ENCODE measurements at regions not wholly inside any gene's neighbourhood (a gene's known extent, or its start where the extent isn't known, plus 50 kb on each side); places are given as distances from the start of the nearest gene placed in this dataset.
A peak's percentile ranks its signal among the peaks of the same experiment; 100 is the strongest.

GRCh38 chr10:42951486-42952251 lies 125.2 kb upstream of the RET start:
- intact Hi-C loops (cut with DNase I) = no loop called here
- H3K9me3 ChIP-seq = no peaks in the 10 kb centered on the region
- no peak for TF ChIP-seq CTCF (IDR thresholded peaks at IDR 0.05)
- TF ChIP-seq POLR2A (IDR thresholded peaks at IDR 0.05) = no peak
- no peaks in the 10 kb centered on the region for H3K36me3 ChIP-seq
- H3K27ac ChIP-seq = no peak overlapping the region
- no peak for DNase-seq
- 0% methylated on average over 4 of the region's 39 CpGs; no CpG with 5 or more reads in 1 of the 2 donors for WGBS, 2 donors
- H3K4me1 ChIP-seq = peaks cover 8 to 18% (median 10%) of the 10 kb centered on the region in 3 donors
- H3K27me3 ChIP-seq = peaks cover 0 to 18% (median 0%) of the 10 kb centered on the region in 4 donors
- H3K4me3 ChIP-seq = peak overlapping the region in 3 of 4 donors; percentile 6 to 37 (median 17)

GRCh38 chr10:42952349-42952748 lies 124.5 kb upstream of the RET start:
- intact Hi-C loops (cut with DNase I) = no loop called here
- H3K27ac ChIP-seq = no peak overlapping the region

GRCh38 chr10:42952931-42953683 lies 123.8 kb upstream of the RET start:
- Histone ChIP-seq H3K27ac (no peak overlapping the region), H3K9me3 (no peaks in the 10 kb centered on the region), H3K4me1 (peaks cover 8 to 18% (median 10%) of the 10 kb centered on the region in 3 donors), H3K36me3 (no peaks in the 10 kb centered on the region), H3K27me3 (peaks cover 0 to 18% (median 0%) of the 10 kb centered on the region in 4 donors), H3K4me3 (no peak overlapping the region)
- DNase-seq = no peak
- WGBS, 2 donors = 84 to 90% methylated on average over 6 to 9 of the region's 13 CpGs
- intact Hi-C loops (cut with DNase I) = no loop called here
- TF ChIP-seq POLR2A (IDR thresholded peaks at IDR 0.05) (no peak), CTCF (IDR thresholded peaks at IDR 0.05) (no peak)

More at GRCh38 chr10:42952349-42952748, 124.5 kb upstream of the RET start:
- DNase-seq = no peak
- 24 to 32% methylated on average over 5 to 9 of the region's 14 CpGs for WGBS, 2 donors
- Histone ChIP-seq H3K9me3 (no peaks in the 10 kb centered on the region), H3K36me3 (no peaks in the 10 kb centered on the region), H3K27me3 (peaks cover 0 to 18% (median 0%) of the 10 kb centered on the region in 4 donors), H3K4me3 (peak overlapping the region in 3 of 4 donors; percentile 6 to 37 (median 17)), H3K4me1 (peaks cover 8 to 18% (median 10%) of the 10 kb centered on the region in 3 donors)
- TF ChIP-seq POLR2A (IDR thresholded peaks at IDR 0.05) (no peak), CTCF (IDR thresholded peaks at IDR 0.05) (no peak)

GRCh38 chr10:42953684-42954674 lies 122.9 kb upstream of the RET start:
- DNase-seq = no peak
- Histone ChIP-seq H3K4me1 (peaks cover 8 to 18% (median 10%) of the 10 kb centered on the region in 3 donors), H3K36me3 (no peaks in the 10 kb centered on the region), H3K27ac (no peak overlapping the region), H3K27me3 (peaks cover 0 to 18% (median 0%) of the 10 kb centered on the region in 4 donors), H3K9me3 (no peaks in the 10 kb centered on the region), H3K4me3 (no peak overlapping the region)
- 68 to 77% methylated on average over 9 to 10 of the region's 20 CpGs for WGBS, 2 donors
- intact Hi-C loops (cut with DNase I) = no loop called here
- TF ChIP-seq POLR2A (IDR thresholded peaks at IDR 0.05) = no peak
- no peak for TF ChIP-seq CTCF (IDR thresholded peaks at IDR 0.05)
